ENCODE measurements at regions not wholly inside any gene's neighbourhood (a gene's known extent, or its start where the extent isn't known, plus 50 kb on each side); places are given as distances from the start of the nearest gene placed in this dataset.
A peak's percentile ranks its signal among the peaks of the same experiment; 100 is the strongest.

GRCh38 chr15:31230630-31231485 is 95.8 kb upstream of the KLF13 start (continued):
- TF ChIP-seq RELB (IDR thresholded peaks at IDR 0.05; ENCODE audit: low read depth) (peak; percentile 90), ATF7 (IDR thresholded peaks at IDR 0.05; ENCODE audit: low read depth) (peak; percentile 89), NKRF (conservative IDR thresholded peaks at IDR 0.05) (peak; percentile 20; the same call in 1 of the 2 replicates), SKIL (IDR thresholded peaks at IDR 0.05; ENCODE audit: low read depth, poor library complexity, severe bottlenecking) (peak; percentile 74), TBL1XR1 (IDR thresholded peaks at IDR 0.05; ENCODE audit: low read depth, low read length) (peak; percentile 90), SMAD5 (IDR thresholded peaks at IDR 0.05; ENCODE audit: low read depth) (no peak), PAX5 (IDR thresholded peaks at IDR 0.05; ENCODE audit: borderline replicate concordance, low read depth, low read length) (peak; percentile 100), ZNF24 (IDR thresholded peaks at IDR 0.05) (0 out of 2 replicates have a peak, but pooled peaks have one; percentile 39), ZBED1 (IDR thresholded peaks at IDR 0.05; ENCODE audit: borderline replicate concordance) (no peak; the same call in 1 of the 2 replicates), IRF3 (IDR thresholded peaks at IDR 0.05) (no peak), JUNB (IDR thresholded peaks at IDR 0.05) (peak; percentile 20; the same call in 1 of the 2 replicates), NFYA (IDR thresholded peaks at IDR 0.05; ENCODE audit: borderline replicate concordance, low read depth, low read length) (no peak), USF2 (IDR thresholded peaks at IDR 0.05; ENCODE audit: borderline replicate concordance, low read depth, low read length) (no peak; the same call in 1 of the 2 replicates), MYC (IDR thresholded peaks at IDR 0.05; ENCODE audit: insufficient read depth, insufficient read length, insufficient replicate concordance, low read length, severe bottlenecking) (peak; percentile 92), EZH2 (IDR thresholded peaks at IDR 0.05; ENCODE audit: borderline replicate concordance, control insufficient read depth, low read depth, low read length) (no peak), ZNF622 (IDR thresholded peaks at IDR 0.05) (no peak), ZZZ3 (IDR thresholded peaks at IDR 0.05; ENCODE audit: control insufficient read depth, insufficient read length, low read depth) (no peak), PKNOX1 (IDR thresholded peaks at IDR 0.05) (peak; percentile 24; the same call in 1 of the 2 replicates), RBBP5 (conservative IDR thresholded peaks at IDR 0.05) (no peak)
